ENCODE measurements at regions not wholly inside any gene's neighbourhood (a gene's known extent, or its start where the extent isn't known, plus 50 kb on each side); places are given as distances from the start of the nearest gene placed in this dataset.

DNA sequence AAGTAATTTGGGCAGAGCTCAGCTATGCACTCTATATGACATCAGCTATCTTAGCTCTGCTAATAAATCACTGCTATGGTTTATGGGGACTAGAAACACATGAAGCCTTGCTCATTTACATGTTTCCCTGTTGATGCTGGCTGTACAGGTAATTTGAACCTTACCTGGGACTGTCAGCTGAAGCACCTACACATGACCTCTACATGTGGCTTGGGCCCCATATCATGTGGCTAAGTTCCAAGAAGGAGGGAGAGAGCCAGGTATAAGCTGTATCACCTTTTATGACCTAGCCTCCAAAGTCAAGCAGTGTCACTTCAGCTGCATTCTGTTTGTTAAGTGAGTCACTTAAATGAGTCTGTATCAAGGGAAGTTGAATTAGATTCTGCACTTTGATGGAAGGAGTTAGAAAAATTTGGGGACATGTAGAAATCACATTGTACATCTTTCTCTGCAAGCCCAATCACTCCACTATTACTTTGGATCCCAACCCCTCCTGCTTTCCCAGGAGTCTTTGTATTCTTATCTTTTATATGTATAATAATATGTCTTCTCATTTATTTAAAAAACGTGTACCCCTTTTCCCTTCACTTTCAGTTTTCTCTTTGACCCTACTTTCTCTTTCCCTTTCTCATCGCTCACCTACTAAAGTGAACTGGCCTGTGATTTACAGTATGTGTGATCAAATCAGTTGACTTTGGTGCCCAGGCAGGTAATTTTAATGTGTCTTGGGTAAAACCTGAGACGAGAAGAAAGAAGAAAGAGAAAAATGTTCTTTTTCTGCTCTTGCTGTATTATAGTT lies 53.4 kb upstream of the PRKACB start:
- Mint-ChIP-seq H3K27ac (no peak overlapping the region), H3K9me3 (ENCODE audit: low read depth) (peaks cover 8% of the 10 kb centered on the region), H3K36me3 (ENCODE audit: insufficient read depth) (peaks cover 25% of the 10 kb centered on the region), H3K27me3 (no peaks in the 10 kb centered on the region), H3K4me3 (ENCODE audit: low read depth) (no peak overlapping the region), H3K4me1 (ENCODE audit: low read depth) (peaks cover 15% of the 10 kb centered on the region)
- TF ChIP-seq, protein P1, sequence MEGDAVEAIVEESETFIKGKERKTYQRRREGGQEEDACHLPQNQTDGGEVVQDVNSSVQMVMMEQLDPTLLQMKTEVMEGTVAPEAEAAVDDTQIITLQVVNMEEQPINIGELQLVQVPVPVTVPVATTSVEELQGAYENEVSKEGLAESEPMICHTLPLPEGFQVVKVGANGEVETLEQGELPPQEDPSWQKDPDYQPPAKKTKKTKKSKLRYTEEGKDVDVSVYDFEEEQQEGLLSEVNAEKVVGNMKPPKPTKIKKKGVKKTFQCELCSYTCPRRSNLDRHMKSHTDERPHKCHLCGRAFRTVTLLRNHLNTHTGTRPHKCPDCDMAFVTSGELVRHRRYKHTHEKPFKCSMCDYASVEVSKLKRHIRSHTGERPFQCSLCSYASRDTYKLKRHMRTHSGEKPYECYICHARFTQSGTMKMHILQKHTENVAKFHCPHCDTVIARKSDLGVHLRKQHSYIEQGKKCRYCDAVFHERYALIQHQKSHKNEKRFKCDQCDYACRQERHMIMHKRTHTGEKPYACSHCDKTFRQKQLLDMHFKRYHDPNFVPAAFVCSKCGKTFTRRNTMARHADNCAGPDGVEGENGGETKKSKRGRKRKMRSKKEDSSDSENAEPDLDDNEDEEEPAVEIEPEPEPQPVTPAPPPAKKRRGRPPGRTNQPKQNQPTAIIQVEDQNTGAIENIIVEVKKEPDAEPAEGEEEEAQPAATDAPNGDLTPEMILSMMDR (IDR thresholded peaks at IDR 0.05; ENCODE audit: unreplicated experiment) = no peak
- no peak for DNase-seq (ENCODE audit: low spot score, unreplicated experiment)

DNA sequence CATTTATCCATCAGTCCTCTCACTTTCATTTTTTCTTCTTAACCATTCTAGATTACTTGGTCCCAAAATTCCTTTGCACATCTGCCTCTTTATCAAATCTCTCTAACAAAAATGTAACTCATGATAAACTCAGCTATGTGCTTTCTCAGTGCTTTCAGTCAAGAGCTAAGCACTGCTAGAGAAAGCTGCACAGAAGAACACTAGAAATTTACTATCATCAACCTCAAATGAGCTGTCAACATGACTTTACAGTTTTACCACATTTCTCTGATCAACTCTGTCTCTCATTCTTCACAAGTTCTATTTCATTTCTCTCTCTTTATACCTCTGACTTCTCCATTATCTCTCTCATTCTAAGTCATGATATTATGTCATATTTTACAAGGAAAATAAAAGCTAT lies 54.2 kb upstream of the PRKACB start:
- Mint-ChIP-seq H3K36me3 (ENCODE audit: insufficient read depth) (peaks cover 18% of the 10 kb centered on the region), H3K27me3 (no peaks in the 10 kb centered on the region), H3K9me3 (ENCODE audit: low read depth) (peaks cover under 1% of the 10 kb centered on the region), H3K4me3 (ENCODE audit: low read depth) (no peak overlapping the region), H3K27ac (no peak overlapping the region), H3K4me1 (ENCODE audit: low read depth) (peaks cover 15% of the 10 kb centered on the region)
- no peak for DNase-seq (ENCODE audit: low spot score, unreplicated experiment)
- TF ChIP-seq, protein P1 (IDR thresholded peaks at IDR 0.05; ENCODE audit: unreplicated experiment) = no peak

DNA sequence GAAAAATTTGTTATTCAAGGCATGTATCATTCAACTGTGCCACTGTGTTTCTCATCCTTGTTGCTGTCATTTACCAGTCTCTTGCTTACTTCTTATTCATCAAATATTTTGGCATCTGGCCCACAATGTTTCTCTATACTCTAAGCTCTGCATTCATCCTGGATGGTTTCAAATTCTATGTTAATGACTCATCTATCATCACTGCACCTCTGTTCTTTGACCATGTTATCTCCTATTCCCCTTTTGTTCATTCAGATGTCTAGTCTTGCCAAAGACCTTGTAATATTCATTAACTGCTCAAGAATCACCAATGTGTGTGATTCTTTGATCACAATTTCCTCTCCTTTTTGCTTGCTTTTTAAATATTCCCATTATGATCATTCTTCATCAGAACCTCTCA lies 54.6 kb upstream of the PRKACB start:
- TF ChIP-seq, protein P1 (IDR thresholded peaks at IDR 0.05; ENCODE audit: unreplicated experiment) = no peak
- no peaks in the 10 kb centered on the region for H3K27me3 Mint-ChIP-seq
- peaks cover 17% of the 10 kb centered on the region for H3K36me3 Mint-ChIP-seq (ENCODE audit: insufficient read depth)
- H3K4me1 Mint-ChIP-seq (ENCODE audit: low read depth) = peaks cover 15% of the 10 kb centered on the region
- H3K4me3 Mint-ChIP-seq (ENCODE audit: low read depth) = no peak overlapping the region
- H3K27ac Mint-ChIP-seq = no peak overlapping the region
- no peak for DNase-seq (ENCODE audit: low spot score, unreplicated experiment)
- no peaks in the 10 kb centered on the region for H3K9me3 Mint-ChIP-seq (ENCODE audit: low read depth)

DNA sequence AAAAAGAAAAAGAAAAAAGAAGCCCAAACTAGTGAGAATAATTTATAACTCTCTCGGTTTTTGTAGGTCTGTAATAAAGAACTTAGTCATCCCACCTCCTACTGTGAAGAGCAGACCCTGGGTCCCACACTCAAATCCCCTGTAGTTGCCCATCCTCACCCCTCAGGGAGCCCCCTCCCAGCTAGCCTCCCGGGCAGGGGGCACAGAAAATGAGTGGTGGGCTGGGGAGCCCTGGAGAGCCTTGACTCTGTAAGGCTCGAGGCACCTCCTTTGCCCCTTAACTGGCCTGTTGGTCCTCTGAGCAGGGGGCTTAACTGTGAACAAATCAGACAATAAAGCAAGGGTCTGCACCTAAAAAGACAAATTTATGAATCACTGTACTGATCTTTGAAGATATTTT lies 57.5 kb upstream of the PRKACB start:
- Mint-ChIP-seq H3K4me3 (ENCODE audit: low read depth) (no peak overlapping the region), H3K27ac (no peak overlapping the region), H3K27me3 (no peaks in the 10 kb centered on the region), H3K9me3 (ENCODE audit: low read depth) (no peaks in the 10 kb centered on the region), H3K36me3 (ENCODE audit: insufficient read depth) (peaks cover 14% of the 10 kb centered on the region), H3K4me1 (ENCODE audit: low read depth) (peaks cover 21% of the 10 kb centered on the region)
- TF ChIP-seq, protein P1 (IDR thresholded peaks at IDR 0.05; ENCODE audit: unreplicated experiment) = no peak
- DNase-seq (ENCODE audit: low spot score, unreplicated experiment) = no peak

DNA sequence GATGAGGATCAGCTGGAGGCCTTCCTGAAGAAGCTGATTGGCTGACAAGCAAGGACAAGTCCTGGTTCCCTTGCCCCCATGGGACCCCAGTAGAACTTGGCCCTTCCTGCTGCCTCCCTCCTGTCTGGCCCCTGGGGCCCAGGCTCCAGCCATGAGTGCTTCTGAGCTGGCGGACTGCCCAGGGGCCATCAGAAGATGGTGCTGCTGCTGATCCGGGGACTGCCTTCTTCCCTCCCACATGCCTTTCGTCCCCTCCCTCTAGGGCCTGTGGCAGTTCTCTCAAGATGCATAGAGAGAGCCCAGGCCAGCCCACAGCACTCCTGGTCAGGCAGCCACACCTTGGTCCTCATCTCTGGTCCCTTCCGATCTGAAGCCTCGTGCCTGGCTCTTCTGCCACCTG lies 57.9 kb upstream of the PRKACB start:
- TF ChIP-seq, protein P1 (IDR thresholded peaks at IDR 0.05; ENCODE audit: unreplicated experiment) = no peak
- no peak for DNase-seq (ENCODE audit: low spot score, unreplicated experiment)
- no peak overlapping the region for H3K27ac Mint-ChIP-seq
- H3K27me3 Mint-ChIP-seq = no peaks in the 10 kb centered on the region
- H3K4me1 Mint-ChIP-seq (ENCODE audit: low read depth) = peaks cover 22% of the 10 kb centered on the region
- H3K36me3 Mint-ChIP-seq (ENCODE audit: insufficient read depth) = peaks cover 12% of the 10 kb centered on the region
- no peak overlapping the region for H3K4me3 Mint-ChIP-seq (ENCODE audit: low read depth)
- no peaks in the 10 kb centered on the region for H3K9me3 Mint-ChIP-seq (ENCODE audit: low read depth)
